Tibial nerve (tissue), 3 donors: ENCODE measurements at regions not wholly inside any gene's neighbourhood (a gene's known extent, or its start where the extent isn't known, plus 50 kb on each side); places are given as distances from the start of the nearest gene placed in this dataset.

Experiments used
- POLR2A ChIP-seq, 2 donors: fragments of 450-650 bp; IDR thresholded peaks; one replicate each; pipeline ENCODE4 v1.6.1; 2017; ENCODE audit warnings: antibody characterized with exemption in 2 of 2, mild to moderate bottlenecking in 2 of 2, moderate library complexity in 2 of 2
- TF ChIP-seq, protein P1 (sequence below), 5 experiments: fragments of 200-600 bp in 3 of 5; fragments of 450-650 bp in 2 of 5; sonication (generic) in 3 of 5; IDR thresholded peaks; one replicate each; pipeline ENCODE4 v1.5.1; 2016 to 2019; ENCODE audit warnings: antibody characterized with exemption in 5 of 5, mild to moderate bottlenecking in 3 of 5, moderate library complexity in 2 of 5

DNA sequence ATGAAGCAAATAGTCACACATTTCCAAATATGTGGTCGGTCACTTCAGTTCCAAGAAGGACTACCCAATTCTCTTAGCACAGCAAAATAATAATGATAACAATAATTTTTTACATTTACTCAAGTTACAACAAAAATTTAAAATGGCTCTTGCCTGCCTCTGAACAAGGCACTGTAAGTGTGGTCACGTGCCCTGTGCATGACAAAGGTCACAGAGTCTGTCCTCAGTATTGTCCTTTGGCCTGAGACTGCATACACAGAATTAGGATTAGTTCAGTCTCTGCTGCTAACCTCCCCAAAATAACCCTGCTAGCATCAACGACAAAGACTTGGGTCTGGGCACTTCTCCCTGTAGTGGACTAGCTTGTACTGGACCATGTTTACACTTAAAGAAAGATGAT is 297.1 kb upstream of the DUSP10 start:
- TF ChIP-seq, protein P1, sequence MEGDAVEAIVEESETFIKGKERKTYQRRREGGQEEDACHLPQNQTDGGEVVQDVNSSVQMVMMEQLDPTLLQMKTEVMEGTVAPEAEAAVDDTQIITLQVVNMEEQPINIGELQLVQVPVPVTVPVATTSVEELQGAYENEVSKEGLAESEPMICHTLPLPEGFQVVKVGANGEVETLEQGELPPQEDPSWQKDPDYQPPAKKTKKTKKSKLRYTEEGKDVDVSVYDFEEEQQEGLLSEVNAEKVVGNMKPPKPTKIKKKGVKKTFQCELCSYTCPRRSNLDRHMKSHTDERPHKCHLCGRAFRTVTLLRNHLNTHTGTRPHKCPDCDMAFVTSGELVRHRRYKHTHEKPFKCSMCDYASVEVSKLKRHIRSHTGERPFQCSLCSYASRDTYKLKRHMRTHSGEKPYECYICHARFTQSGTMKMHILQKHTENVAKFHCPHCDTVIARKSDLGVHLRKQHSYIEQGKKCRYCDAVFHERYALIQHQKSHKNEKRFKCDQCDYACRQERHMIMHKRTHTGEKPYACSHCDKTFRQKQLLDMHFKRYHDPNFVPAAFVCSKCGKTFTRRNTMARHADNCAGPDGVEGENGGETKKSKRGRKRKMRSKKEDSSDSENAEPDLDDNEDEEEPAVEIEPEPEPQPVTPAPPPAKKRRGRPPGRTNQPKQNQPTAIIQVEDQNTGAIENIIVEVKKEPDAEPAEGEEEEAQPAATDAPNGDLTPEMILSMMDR (IDR thresholded peaks at IDR 0.05): no peak
- no peak for TF ChIP-seq POLR2A (IDR thresholded peaks at IDR 0.05)
